Calu3 (cell line): ENCODE measurements at regions not wholly inside any gene's neighbourhood (a gene's known extent, or its start where the extent isn't known, plus 50 kb on each side); places are given as distances from the start of the nearest gene placed in this dataset.
"Not testable (repeated sequence)": the region's sequence is repeated elsewhere in the genome, so short reads cannot be mapped to it uniquely, and the experiment has no call there.

Experiments used
- BruUV-seq: library from RNA; stranded (reverse); fragments of 400-500 nt; replicated peaks from 2 replicates; lab custom pipeline; 2021; lab: Mats Ljungman, UMichigan
- CTCF ChIA-PET: fragments of 300-600 bp; sonication (Branson Sonifier 250); formaldehyde crosslinking; loops from one replicate; lab custom pipeline; 2022; ENCODE audit warnings: antibody characterized with exemption; lab: Charles Lee
- DNase-seq: peaks from one replicate; pipeline ENCODE4 v3.0.0; 2022
- H3K27ac Mint-ChIP-seq: one replicate; pipeline ENCODE4 v1.8.0; 2022; ENCODE audit warnings: mixed read lengths; ENCODE audit not compliant: unreplicated experiment
- H3K27me3 Mint-ChIP-seq: one replicate; pipeline ENCODE4 v1.8.0; 2022; ENCODE audit warnings: mixed read lengths; ENCODE audit not compliant: unreplicated experiment
- H3K36me3 Mint-ChIP-seq: one replicate; pipeline ENCODE4 v1.8.0; 2022; ENCODE audit warnings: mild to moderate bottlenecking, moderate library complexity, mixed read lengths; ENCODE audit not compliant: insufficient read depth, unreplicated experiment
- H3K4me1 Mint-ChIP-seq: one replicate; pipeline ENCODE4 v1.8.0; 2022; ENCODE audit warnings: mild to moderate bottlenecking, low read depth, mixed read lengths; ENCODE audit not compliant: unreplicated experiment
- H3K4me3 Mint-ChIP-seq: one replicate; pipeline ENCODE4 v1.8.0; 2022; ENCODE audit warnings: mild to moderate bottlenecking, low read depth, moderate library complexity, mixed read lengths; ENCODE audit not compliant: unreplicated experiment
- H3K9me3 Mint-ChIP-seq: one replicate; pipeline ENCODE4 v1.8.0; 2022; ENCODE audit warnings: low read depth, mixed read lengths; ENCODE audit not compliant: unreplicated experiment
- CTCF ChIP-seq: fragments of 200-600 bp; IDR thresholded peaks from one replicate; pipeline ENCODE4 v1.8.0; 2022; ENCODE audit warnings: antibody characterized with exemption; ENCODE audit not compliant: unreplicated experiment
- intact Hi-C: fragments of 100-400 bp; cut with micrococcal nuclease; formaldehyde crosslinking; loops from one replicate; pipeline ENCODE4 v1.10.0; 2022; ENCODE audit not compliant: unreplicated experiment

GRCh38 chr1:244297616-244298015, 154.1 kb downstream of the ADSS2 start:
- intact Hi-C loops, result no loop called here
- CTCF ChIA-PET, result interaction anchor here (0.9 kb wide), 1 partner anchor 13 kb away, joined by 4 read pairs; no protein-coding TSS in a partner anchor
- Mint-ChIP-seq H3K4me1 (peaks cover 29% of the 10 kb centered on the region), H3K27me3 (no peaks in the 10 kb centered on the region), H3K4me3 (no peak overlapping the region), H3K36me3 (peaks cover 4% of the 10 kb centered on the region), H3K27ac (no peak overlapping the region), H3K9me3 (no peaks in the 10 kb centered on the region)
- no peak for TF ChIP-seq CTCF
- no TSS peak for BruUV-seq
- DNase-seq, result no peak

DNA sequence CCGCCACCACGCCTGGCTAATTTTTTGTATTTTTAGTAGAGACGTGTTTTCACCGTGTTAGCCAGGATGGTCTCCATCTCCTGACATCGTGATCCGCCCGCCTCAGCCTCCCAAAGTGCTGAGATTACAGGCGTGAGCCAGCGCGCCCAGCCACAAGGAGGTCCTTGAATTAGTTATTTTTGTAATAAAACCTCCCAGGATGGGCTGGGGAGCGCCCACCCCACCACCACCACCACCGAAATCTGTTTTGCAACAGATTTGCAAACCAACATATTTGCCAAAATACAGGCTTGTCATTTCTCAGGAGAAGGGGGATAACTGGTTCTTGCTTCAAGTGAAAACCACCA, 151.7 kb downstream of the ADSS2 start:
- CTCF ChIA-PET, result interaction anchor here (0.5 to 1.7 kb wide), 8 partner anchors 12 to 935 kb away, joined by 3 to 7 read pairs (median 4); no protein-coding TSS in a partner anchor
- Mint-ChIP-seq H3K36me3 (peaks cover 13% of the 10 kb centered on the region), H3K27ac (peak overlapping the region; percentile 90), H3K4me1 (peaks cover 53% of the 10 kb centered on the region)
- DNase-seq, H3K4me3 Mint-ChIP-seq, H3K9me3 Mint-ChIP-seq, H3K27me3 Mint-ChIP-seq, BruUV-seq: not testable (repeated sequence)
- intact Hi-C loops, result loop anchor here (5.0 kb wide), 2 partner anchors 97 to 147 kb away; no protein-coding TSS in a partner anchor

DNA sequence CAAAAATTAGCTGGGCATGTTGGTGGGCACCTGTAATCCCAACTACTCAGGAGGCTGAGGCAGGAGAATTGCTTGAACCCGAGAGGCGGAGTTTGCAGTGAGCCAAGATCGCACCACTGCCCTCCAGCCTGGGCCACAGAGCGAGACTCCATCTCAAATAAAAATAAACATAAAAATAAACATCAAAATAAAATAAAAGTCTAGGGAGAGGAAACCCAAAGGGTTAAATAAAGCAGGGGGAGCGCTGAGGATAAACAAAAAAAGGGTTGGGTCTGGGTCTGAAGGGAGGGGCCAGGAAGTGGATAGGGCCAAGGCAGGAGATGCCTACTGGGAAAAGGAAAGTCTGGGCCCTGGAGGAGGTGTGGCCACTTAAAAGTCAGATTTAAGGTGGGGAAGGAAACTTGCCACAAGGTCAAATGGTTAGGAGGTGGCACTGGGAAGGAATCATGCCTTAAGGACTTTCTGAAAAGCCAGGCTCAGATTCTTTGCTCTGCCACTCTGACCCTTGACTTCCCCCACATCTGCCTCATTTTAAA, 150.0 kb downstream of the ADSS2 start:
- no TSS peak for BruUV-seq
- Mint-ChIP-seq H3K27me3 (no peaks in the 10 kb centered on the region), H3K27ac (peak overlapping the region; percentile 92), H3K36me3 (peaks cover 13% of the 10 kb centered on the region), H3K9me3 (peaks cover 2% of the 10 kb centered on the region), H3K4me3 (no peak overlapping the region), H3K4me1 (peaks cover 49% of the 10 kb centered on the region)
- TF ChIP-seq CTCF, result no peak
- intact Hi-C loops, result loop anchor here (2.0 to 5.0 kb wide), 4 partner anchors 21 to 146 kb away; a partner anchor contains a TSS
- CTCF ChIA-PET, result no interaction called here
- peak; percentile 32 for DNase-seq

GRCh38 chr1:244302876-244303609, 148.7 kb downstream of the ADSS2 start:
- H3K36me3 Mint-ChIP-seq, result peaks cover 13% of the 10 kb centered on the region
- peak overlapping the region; percentile 56 for H3K4me3 Mint-ChIP-seq
- BruUV-seq, result no TSS peak
- DNase-seq, result peak; percentile 79
- intact Hi-C loops, result loop anchor here (2.0 to 5.0 kb wide), 4 partner anchors 20 to 144 kb away; a partner anchor contains a TSS
- H3K27me3 Mint-ChIP-seq, result no peaks in the 10 kb centered on the region
- H3K27ac Mint-ChIP-seq, result peak overlapping the region; percentile 92
- peaks cover 49% of the 10 kb centered on the region for H3K4me1 Mint-ChIP-seq
- H3K9me3 Mint-ChIP-seq, result peaks cover 5% of the 10 kb centered on the region
- CTCF ChIA-PET, result interaction anchor here (0.5 to 1.9 kb wide), 4 partner anchors 13 to 224 kb away, joined by 3 to 5 read pairs (median 4); no protein-coding TSS in a partner anchor
- no peak for TF ChIP-seq CTCF
